Right lung (tissue), 2 donors: ENCODE measurements at regions not wholly inside any gene's neighbourhood (a gene's known extent, or its start where the extent isn't known, plus 50 kb on each side); places are given as distances from the start of the nearest gene placed in this dataset.

ENCODE experiments used
- DNase-seq, 2 donors: peaks; one replicate each; pipeline ENCODE4 v3.0.0-alpha.2; 2013

GRCh38 chr11:112751772-112752171 is 209.4 kb upstream of the NCAM1 start:
- DNase-seq, result no peak

GRCh38 chr11:112752563-112752962 is 208.7 kb upstream of the NCAM1 start:
- no peak for DNase-seq

GRCh38 chr11:112753706-112754105 is 207.5 kb upstream of the NCAM1 start:
- DNase-seq, result no peak

- DNase-seq, result no peak
Observed at GRCh38 chr11:112759418-112759817, 201.8 kb upstream of the NCAM1 start.

GRCh38 chr11:112760396-112761059 is 200.7 kb upstream of the NCAM1 start:
- DNase-seq, result no peak

GRCh38 chr11:112761911-112762706 is 199.1 kb upstream of the NCAM1 start:
- no peak for DNase-seq

GRCh38 chr11:112762707-112763090 is 198.5 kb upstream of the NCAM1 start:
- no peak for DNase-seq

- no peak for DNase-seq
Observed at GRCh38 chr11:112765337-112765736, 195.9 kb upstream of the NCAM1 start.

GRCh38 chr11:112769170-112769569 is 192.1 kb upstream of the NCAM1 start:
- DNase-seq, result no peak

- DNase-seq, result no peak
Observed at GRCh38 chr11:112769584-112769983, 191.6 kb upstream of the NCAM1 start.

GRCh38 chr11:112770033-112770432 is 191.2 kb upstream of the NCAM1 start:
- DNase-seq, result no peak

- no peak for DNase-seq
Observed at GRCh38 chr11:112770487-112770886, 190.7 kb upstream of the NCAM1 start.

- no peak for DNase-seq
Observed at GRCh38 chr11:112771851-112772250, 189.4 kb upstream of the NCAM1 start.

GRCh38 chr11:112773264-112773663 is 188.0 kb upstream of the NCAM1 start:
- DNase-seq, result no peak

GRCh38 chr11:112776834-112777233 is 184.4 kb upstream of the NCAM1 start:
- no peak for DNase-seq

- DNase-seq, result no peak
Observed at GRCh38 chr11:112777283-112777751, 183.9 kb upstream of the NCAM1 start.

- no peak for DNase-seq
Observed at GRCh38 chr11:112778091-112778876, 182.9 kb upstream of the NCAM1 start.

- DNase-seq, result no peak
Observed at GRCh38 chr11:112778877-112779266, 182.3 kb upstream of the NCAM1 start.

- DNase-seq, result no peak
Observed at GRCh38 chr11:112780351-112781087, 180.7 kb upstream of the NCAM1 start.

GRCh38 chr11:112783945-112784322 is 177.3 kb upstream of the NCAM1 start:
- DNase-seq, result no peak

GRCh38 chr11:112784323-112785073 is 176.7 kb upstream of the NCAM1 start:
- no peak for DNase-seq
